ENCODE measurements at regions not wholly inside any gene's neighbourhood (a gene's known extent, or its start where the extent isn't known, plus 50 kb on each side); places are given as distances from the start of the nearest gene placed in this dataset.

GRCh38 chr18:76715012-76715610 is 107.2 kb upstream of the ZNF236 start:
- TF ChIP-seq, protein P1, sequence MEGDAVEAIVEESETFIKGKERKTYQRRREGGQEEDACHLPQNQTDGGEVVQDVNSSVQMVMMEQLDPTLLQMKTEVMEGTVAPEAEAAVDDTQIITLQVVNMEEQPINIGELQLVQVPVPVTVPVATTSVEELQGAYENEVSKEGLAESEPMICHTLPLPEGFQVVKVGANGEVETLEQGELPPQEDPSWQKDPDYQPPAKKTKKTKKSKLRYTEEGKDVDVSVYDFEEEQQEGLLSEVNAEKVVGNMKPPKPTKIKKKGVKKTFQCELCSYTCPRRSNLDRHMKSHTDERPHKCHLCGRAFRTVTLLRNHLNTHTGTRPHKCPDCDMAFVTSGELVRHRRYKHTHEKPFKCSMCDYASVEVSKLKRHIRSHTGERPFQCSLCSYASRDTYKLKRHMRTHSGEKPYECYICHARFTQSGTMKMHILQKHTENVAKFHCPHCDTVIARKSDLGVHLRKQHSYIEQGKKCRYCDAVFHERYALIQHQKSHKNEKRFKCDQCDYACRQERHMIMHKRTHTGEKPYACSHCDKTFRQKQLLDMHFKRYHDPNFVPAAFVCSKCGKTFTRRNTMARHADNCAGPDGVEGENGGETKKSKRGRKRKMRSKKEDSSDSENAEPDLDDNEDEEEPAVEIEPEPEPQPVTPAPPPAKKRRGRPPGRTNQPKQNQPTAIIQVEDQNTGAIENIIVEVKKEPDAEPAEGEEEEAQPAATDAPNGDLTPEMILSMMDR (IDR thresholded peaks at IDR 0.05; ENCODE audit: extremely low read depth in 1 of 2, insufficient read depth in 1 of 2, low read depth in 1 of 2, low read length in 2 of 2), result no peak
- TF ChIP-seq POLR2A (IDR thresholded peaks at IDR 0.05; ENCODE audit: low read depth, low read length) (no peak), POLR2AphosphoS5 (IDR thresholded peaks at IDR 0.05; ENCODE audit: insufficient read depth, low read depth, low read length) (no peak), MYC (IDR thresholded peaks at IDR 0.05; ENCODE audit: low read depth, low read length) (no peak), EZH2 (IDR thresholded peaks at IDR 0.05; ENCODE audit: borderline replicate concordance, low read depth, low read length, severe bottlenecking) (no peak), FOS (IDR thresholded peaks at IDR 0.05; ENCODE audit: borderline replicate concordance, insufficient read depth, low read length) (no peak)
